ENCODE measurements at regions not wholly inside any gene's neighbourhood (a gene's known extent, or its start where the extent isn't known, plus 50 kb on each side); places are given as distances from the start of the nearest gene placed in this dataset.
"Not testable (repeated sequence)": the region's sequence is repeated elsewhere in the genome, so short reads cannot be mapped to it uniquely, and the experiment has no call there.

- no peak overlapping the region for H3K27ac Mint-ChIP-seq
- no peaks in the 10 kb centered on the region for H3K36me3 Mint-ChIP-seq (ENCODE audit: low read depth)
- no peaks in the 10 kb centered on the region for H3K9me3 Mint-ChIP-seq
- DNase-seq (ENCODE audit: low spot score), result no peak
- H3K4me3 Mint-ChIP-seq, result no peak overlapping the region
- peaks cover 6% of the 10 kb centered on the region for H3K27me3 Mint-ChIP-seq (ENCODE audit: low read depth)
- no peaks in the 10 kb centered on the region for H3K4me1 Mint-ChIP-seq (ENCODE audit: low read depth)
These were observed 112.2 kb upstream of the FAN1 start for GRCh38 chr15:30791239-30792175.

- not testable (repeated sequence) for H3K27ac Mint-ChIP-seq; H3K36me3 Mint-ChIP-seq (ENCODE audit: low read depth); DNase-seq (ENCODE audit: low spot score); H3K4me1 Mint-ChIP-seq (ENCODE audit: low read depth); H3K27me3 Mint-ChIP-seq (ENCODE audit: low read depth); H3K4me3 Mint-ChIP-seq; H3K9me3 Mint-ChIP-seq
These were observed 110.9 kb upstream of the FAN1 start for GRCh38 chr15:30792843-30793242.

DNA sequence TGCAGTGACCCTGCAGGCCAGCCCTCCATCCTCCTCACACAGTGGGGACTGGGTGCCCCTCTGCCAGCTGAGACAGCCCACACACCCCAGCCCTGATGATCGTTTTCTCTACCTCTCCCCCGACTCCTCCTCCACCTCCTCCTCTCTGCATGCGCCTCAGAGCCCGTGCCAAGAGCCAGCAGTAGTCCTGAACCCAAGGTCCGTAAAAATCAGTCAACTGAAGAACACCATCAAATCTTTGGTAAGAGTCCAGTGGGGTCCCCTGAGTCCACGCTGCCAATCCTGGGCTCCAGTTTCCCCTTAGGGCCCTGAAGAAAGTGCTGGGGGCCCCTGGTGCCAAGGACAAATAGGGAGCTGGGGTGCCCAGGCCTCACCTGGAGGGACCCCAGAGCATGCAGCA is 109.3 kb upstream of the FAN1 start:
- Mint-ChIP-seq H3K27me3 (ENCODE audit: low read depth) (peaks cover 4% of the 10 kb centered on the region), H3K9me3 (no peaks in the 10 kb centered on the region), H3K27ac (no peak overlapping the region), H3K4me3 (no peak overlapping the region), H3K4me1 (ENCODE audit: low read depth) (no peaks in the 10 kb centered on the region), H3K36me3 (ENCODE audit: low read depth) (no peaks in the 10 kb centered on the region)
- no peak for DNase-seq (ENCODE audit: low spot score)

- not testable (repeated sequence) for H3K4me1 Mint-ChIP-seq (ENCODE audit: low read depth); H3K27ac Mint-ChIP-seq; H3K9me3 Mint-ChIP-seq; H3K36me3 Mint-ChIP-seq (ENCODE audit: low read depth); H3K27me3 Mint-ChIP-seq (ENCODE audit: low read depth); H3K4me3 Mint-ChIP-seq; DNase-seq (ENCODE audit: low spot score)
These were observed 104.2 kb upstream of the FAN1 start for GRCh38 chr15:30799565-30799964.

- H3K4me3 Mint-ChIP-seq; H3K9me3 Mint-ChIP-seq; H3K36me3 Mint-ChIP-seq (ENCODE audit: low read depth); H3K4me1 Mint-ChIP-seq (ENCODE audit: low read depth); H3K27me3 Mint-ChIP-seq (ENCODE audit: low read depth); DNase-seq (ENCODE audit: low spot score); H3K27ac Mint-ChIP-seq: not testable (repeated sequence)
These were observed 102.4 kb upstream of the FAN1 start for GRCh38 chr15:30801140-30801895.

- not testable (repeated sequence) for H3K4me1 Mint-ChIP-seq (ENCODE audit: low read depth); H3K4me3 Mint-ChIP-seq; H3K9me3 Mint-ChIP-seq; H3K27ac Mint-ChIP-seq; H3K36me3 Mint-ChIP-seq (ENCODE audit: low read depth); DNase-seq (ENCODE audit: low spot score); H3K27me3 Mint-ChIP-seq (ENCODE audit: low read depth)
These were observed 101.7 kb upstream of the FAN1 start for GRCh38 chr15:30802001-30802400.

DNA sequence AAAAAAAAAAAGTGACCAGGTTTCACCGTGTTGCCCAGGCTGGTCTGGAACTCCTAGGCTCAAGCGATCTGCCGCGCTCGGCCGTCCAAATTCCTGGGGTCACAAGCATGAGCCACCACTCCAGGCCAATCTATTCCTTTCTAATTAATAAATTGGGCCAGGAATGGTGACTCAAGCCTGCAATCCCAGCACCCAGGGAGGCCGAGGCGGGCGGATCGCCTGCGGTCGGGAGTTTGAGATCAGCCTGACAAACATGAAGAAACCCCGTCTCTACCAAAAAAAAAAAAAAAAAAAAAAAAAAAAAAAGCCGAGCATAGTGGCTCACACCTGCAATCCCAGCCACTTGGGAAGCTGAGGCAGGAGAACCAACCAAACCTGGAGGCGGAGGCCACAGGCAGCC is 100.0 kb upstream of the FAN1 start:
- H3K36me3 Mint-ChIP-seq (ENCODE audit: low read depth); H3K4me3 Mint-ChIP-seq: not testable (repeated sequence)

GRCh38 chr15:30816430-30816829 is 87.3 kb upstream of the FAN1 start:
- peaks cover 2% of the 10 kb centered on the region for H3K27me3 Mint-ChIP-seq (ENCODE audit: low read depth)
- no peak overlapping the region for H3K27ac Mint-ChIP-seq
- no peaks in the 10 kb centered on the region for H3K36me3 Mint-ChIP-seq (ENCODE audit: low read depth)
- no peak for DNase-seq (ENCODE audit: low spot score)
- H3K9me3 Mint-ChIP-seq, result no peaks in the 10 kb centered on the region
- H3K4me1 Mint-ChIP-seq (ENCODE audit: low read depth), result peaks cover 2% of the 10 kb centered on the region
- no peak overlapping the region for H3K4me3 Mint-ChIP-seq

More for the DNA sequence above, 100.0 kb upstream of the FAN1 start:
- H3K4me1 Mint-ChIP-seq (ENCODE audit: low read depth); H3K9me3 Mint-ChIP-seq; H3K27me3 Mint-ChIP-seq (ENCODE audit: low read depth); H3K27ac Mint-ChIP-seq; DNase-seq (ENCODE audit: low spot score): not testable (repeated sequence)

- not testable (repeated sequence) for H3K9me3 Mint-ChIP-seq; H3K27me3 Mint-ChIP-seq (ENCODE audit: low read depth)
- H3K4me1 Mint-ChIP-seq (ENCODE audit: low read depth), result peaks cover 23% of the 10 kb centered on the region
- H3K36me3 Mint-ChIP-seq (ENCODE audit: low read depth), result peaks cover 19% of the 10 kb centered on the region
- peak; percentile 69 for DNase-seq (ENCODE audit: low spot score)
- H3K4me3 Mint-ChIP-seq, result peak overlapping the region; percentile 99
- H3K27ac Mint-ChIP-seq, result peak overlapping the region; percentile 98
These were observed 80.5 kb upstream of the FAN1 start for GRCh38 chr15:30823068-30823813.

- Mint-ChIP-seq H3K27ac (peak overlapping the region; percentile 67), H3K4me3 (peak overlapping the region; percentile 99)
- DNase-seq (ENCODE audit: low spot score), result no peak
These were observed 79.1 kb upstream of the FAN1 start for GRCh38 chr15:30824518-30825195.

DNA sequence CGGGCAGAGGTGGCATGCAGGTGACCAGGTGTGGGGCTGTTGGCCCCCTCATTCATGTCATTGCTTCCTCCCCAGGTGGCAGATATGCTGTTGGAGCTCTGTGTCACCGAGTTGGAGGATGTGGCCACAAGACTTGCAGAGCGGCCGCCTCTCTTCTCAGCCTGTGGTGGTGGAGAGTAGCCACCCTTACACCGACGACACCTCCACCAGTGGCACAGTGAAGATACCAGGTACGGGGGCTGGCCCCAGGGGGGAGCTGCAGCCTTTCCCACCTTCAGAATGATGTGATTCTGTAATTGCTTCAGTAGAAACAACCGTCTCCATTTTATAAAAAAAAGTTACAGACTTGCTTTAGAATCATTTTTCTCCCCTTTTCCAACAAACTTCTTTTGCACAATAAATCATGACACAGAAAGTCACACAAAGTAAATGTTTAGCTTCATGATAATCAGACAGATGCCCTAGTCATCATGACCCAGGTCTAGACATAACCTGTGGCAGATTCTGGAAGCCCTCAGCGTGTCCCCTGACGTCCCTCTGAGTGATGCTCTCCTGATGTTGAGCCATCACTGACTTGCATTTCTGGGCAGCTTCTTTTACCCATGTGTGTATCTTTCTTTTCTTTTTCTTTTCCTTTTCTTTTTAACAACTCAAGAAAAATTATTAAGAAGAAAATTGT is 76.0 kb upstream of the FAN1 start:
- no peaks in the 10 kb centered on the region for H3K27me3 Mint-ChIP-seq (ENCODE audit: low read depth)
- H3K36me3 Mint-ChIP-seq (ENCODE audit: low read depth), result peaks cover 43% of the 10 kb centered on the region
- no peaks in the 10 kb centered on the region for H3K9me3 Mint-ChIP-seq
- no peak for DNase-seq (ENCODE audit: low spot score)
- peaks cover 40% of the 10 kb centered on the region for H3K4me1 Mint-ChIP-seq (ENCODE audit: low read depth)
- no peak overlapping the region for H3K4me3 Mint-ChIP-seq
- no peak overlapping the region for H3K27ac Mint-ChIP-seq

More at GRCh38 chr15:30824518-30825195, 79.1 kb upstream of the FAN1 start:
- Mint-ChIP-seq H3K4me1 (ENCODE audit: low read depth) (peaks cover 31% of the 10 kb centered on the region), H3K36me3 (ENCODE audit: low read depth) (peaks cover 24% of the 10 kb centered on the region), H3K27me3 (ENCODE audit: low read depth) (peaks cover 2% of the 10 kb centered on the region), H3K9me3 (no peaks in the 10 kb centered on the region)

DNA sequence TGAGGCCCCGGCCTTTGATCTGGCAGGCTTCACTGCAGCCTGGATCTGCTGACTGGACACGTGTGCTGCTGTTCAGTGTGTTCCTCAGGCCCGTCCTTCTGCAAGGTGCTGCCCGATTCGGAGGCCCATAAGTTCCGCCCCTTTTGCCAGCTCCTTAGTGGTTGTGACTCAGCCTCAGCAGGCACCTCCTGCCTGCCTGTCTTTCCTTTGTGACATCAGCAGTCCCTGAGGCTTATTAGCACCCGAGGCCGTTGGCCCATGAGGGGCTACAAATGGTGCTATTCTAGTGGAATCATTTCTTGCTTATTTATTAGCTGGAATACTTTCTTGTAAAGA is 75.4 kb upstream of the FAN1 start:
- not testable (repeated sequence) for H3K4me3 Mint-ChIP-seq; H3K27me3 Mint-ChIP-seq (ENCODE audit: low read depth); H3K27ac Mint-ChIP-seq; DNase-seq (ENCODE audit: low spot score); H3K9me3 Mint-ChIP-seq
- peaks cover 44% of the 10 kb centered on the region for H3K4me1 Mint-ChIP-seq (ENCODE audit: low read depth)
- peaks cover 48% of the 10 kb centered on the region for H3K36me3 Mint-ChIP-seq (ENCODE audit: low read depth)

GRCh38 chr15:30830961-30831360 is 72.8 kb upstream of the FAN1 start:
- DNase-seq (ENCODE audit: low spot score), result no peak
- Mint-ChIP-seq H3K36me3 (ENCODE audit: low read depth) (peaks cover 56% of the 10 kb centered on the region), H3K27me3 (ENCODE audit: low read depth) (no peaks in the 10 kb centered on the region), H3K4me3 (no peak overlapping the region), H3K9me3 (no peaks in the 10 kb centered on the region), H3K4me1 (ENCODE audit: low read depth) (peaks cover 53% of the 10 kb centered on the region), H3K27ac (peak overlapping the region; percentile 39)
